Choroid plexus epithelial cell (primary cell): ENCODE measurements at regions not wholly inside any gene's neighbourhood (a gene's known extent, or its start where the extent isn't known, plus 50 kb on each side); places are given as distances from the start of the nearest gene placed in this dataset.
"Not testable (repeated sequence)": the region's sequence is repeated elsewhere in the genome, so short reads cannot be mapped to it uniquely, and the experiment has no call there.

Source experiments
- DNase-seq: peaks from one replicate; pipeline ENCODE4 v3.0.0-alpha.2; 2010; ENCODE audit warnings: low read depth
- H3K4me3 ChIP-seq: 2 replicates; pipeline ENCODE4 v1.5.1; 2011; ENCODE audit warnings: low read depth, mild to moderate bottlenecking, control low read depth, low read length, moderate library complexity
- TF ChIP-seq, protein P1 (sequence below): conservative IDR thresholded peaks from 2 replicates; pipeline ENCODE4 v1.5.1; 2011; ENCODE audit warnings: low read depth, mild to moderate bottlenecking, control low read depth, inconsistent platforms, low read length, moderate library complexity

GRCh38 chr20:5696011-5696559 lies 54.1 kb upstream of the SHLD1 start:
- no peak overlapping the region for H3K4me3 ChIP-seq
- peak; percentile 83 for DNase-seq
- TF ChIP-seq, protein P1, sequence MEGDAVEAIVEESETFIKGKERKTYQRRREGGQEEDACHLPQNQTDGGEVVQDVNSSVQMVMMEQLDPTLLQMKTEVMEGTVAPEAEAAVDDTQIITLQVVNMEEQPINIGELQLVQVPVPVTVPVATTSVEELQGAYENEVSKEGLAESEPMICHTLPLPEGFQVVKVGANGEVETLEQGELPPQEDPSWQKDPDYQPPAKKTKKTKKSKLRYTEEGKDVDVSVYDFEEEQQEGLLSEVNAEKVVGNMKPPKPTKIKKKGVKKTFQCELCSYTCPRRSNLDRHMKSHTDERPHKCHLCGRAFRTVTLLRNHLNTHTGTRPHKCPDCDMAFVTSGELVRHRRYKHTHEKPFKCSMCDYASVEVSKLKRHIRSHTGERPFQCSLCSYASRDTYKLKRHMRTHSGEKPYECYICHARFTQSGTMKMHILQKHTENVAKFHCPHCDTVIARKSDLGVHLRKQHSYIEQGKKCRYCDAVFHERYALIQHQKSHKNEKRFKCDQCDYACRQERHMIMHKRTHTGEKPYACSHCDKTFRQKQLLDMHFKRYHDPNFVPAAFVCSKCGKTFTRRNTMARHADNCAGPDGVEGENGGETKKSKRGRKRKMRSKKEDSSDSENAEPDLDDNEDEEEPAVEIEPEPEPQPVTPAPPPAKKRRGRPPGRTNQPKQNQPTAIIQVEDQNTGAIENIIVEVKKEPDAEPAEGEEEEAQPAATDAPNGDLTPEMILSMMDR = no peak

- H3K4me3 ChIP-seq = no peak overlapping the region
- TF ChIP-seq, protein P1 = no peak
- DNase-seq = no peak
These were observed 58.1 kb upstream of the SHLD1 start for GRCh38 chr20:5691918-5692618.

- DNase-seq = no peak
- no peak overlapping the region for H3K4me3 ChIP-seq
- TF ChIP-seq, protein P1 = no peak
These were observed 60.7 kb upstream of the SHLD1 start for GRCh38 chr20:5689463-5689862.

DNA sequence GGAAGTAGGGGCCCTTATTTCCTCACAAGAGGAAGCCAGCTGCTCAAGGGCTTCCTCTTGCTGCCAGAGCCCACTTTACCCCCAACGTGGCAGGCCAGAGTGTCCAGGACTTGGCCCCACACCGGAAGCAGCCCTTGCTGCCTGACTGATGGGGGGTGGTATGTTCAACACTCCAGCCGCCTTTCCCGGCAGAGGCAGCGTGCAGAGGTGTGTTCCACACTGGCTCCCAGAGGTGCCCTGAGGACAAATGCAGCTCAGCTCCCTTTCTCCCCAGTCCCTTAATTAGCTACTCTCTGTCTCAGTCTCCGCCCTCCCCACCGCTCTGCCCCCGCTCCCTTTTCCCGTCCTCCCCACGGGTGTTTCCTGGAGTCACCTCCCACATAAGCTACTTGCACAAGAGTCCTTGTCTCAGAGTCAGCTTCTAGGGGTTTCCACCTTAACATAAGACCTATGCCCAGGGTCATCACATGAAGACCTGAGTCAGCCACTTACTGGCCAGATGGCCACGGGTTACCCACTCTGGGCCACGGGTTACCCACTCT lies 61.7 kb upstream of the SHLD1 start:
- no peak overlapping the region for H3K4me3 ChIP-seq
- TF ChIP-seq, protein P1 = no peak
- peak; percentile 13 for DNase-seq

DNA sequence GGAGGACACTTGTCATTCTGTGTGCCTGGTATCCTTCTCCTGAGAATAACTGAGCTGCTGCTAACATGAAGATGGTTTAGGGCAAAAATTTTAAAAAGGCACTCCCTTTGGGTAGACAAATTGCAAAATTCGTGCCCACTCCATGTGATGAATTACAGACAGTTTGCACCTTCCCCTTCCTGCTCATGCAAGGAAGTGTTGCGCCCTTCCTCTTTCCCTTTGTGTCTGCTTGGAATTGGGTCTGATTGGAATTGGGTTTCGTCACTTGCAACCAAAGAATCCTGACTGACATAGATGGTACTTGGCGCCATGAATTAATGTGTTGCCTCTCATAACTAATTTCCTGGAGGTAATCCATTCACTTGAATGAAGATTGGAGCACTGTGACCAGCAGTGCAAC lies 62.3 kb upstream of the SHLD1 start:
- TF ChIP-seq, protein P1 = no peak
- no peak for DNase-seq
- H3K4me3 ChIP-seq = no peak overlapping the region

DNA sequence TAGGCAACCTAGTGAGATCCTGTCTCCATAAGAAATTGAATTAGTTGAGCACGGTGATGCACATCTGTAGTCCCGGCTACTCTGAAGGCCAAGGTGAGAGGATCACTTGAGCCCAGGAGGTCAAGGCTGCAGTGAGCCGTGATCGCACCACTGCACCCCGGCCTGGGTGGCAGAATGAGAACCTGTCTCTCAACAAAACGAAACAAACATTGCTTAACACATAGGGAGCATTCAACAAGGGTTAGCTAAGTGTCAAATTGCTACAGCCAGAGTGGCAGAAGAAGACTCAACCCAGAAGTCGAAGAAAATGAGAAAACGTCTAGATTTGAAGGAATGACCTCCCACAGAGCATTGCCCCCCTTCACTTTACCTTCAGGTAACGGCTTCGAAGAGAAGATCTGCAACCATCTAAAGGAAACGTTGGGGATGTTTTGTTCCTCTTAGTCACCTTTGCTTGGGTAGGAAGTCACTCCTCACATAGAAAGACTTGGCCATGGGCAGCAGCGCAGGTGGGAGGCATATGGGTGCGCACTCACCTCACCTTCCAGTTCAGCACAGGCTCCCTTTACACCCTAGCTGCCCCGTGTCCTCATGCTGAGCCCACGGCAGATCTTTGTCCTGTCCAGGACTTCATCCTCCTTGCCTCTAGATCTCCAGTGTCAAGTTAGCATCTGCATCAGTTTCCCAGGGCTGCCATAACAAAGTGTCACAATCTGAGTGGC lies 63.7 kb upstream of the SHLD1 start:
- TF ChIP-seq, protein P1 = no peak

GRCh38 chr20:5682556-5682955 lies 67.6 kb upstream of the SHLD1 start:
- H3K4me3 ChIP-seq, DNase-seq: not testable (repeated sequence)

More for the DNA sequence above, 63.7 kb upstream of the SHLD1 start:
- H3K4me3 ChIP-seq = no peak overlapping the region
- DNase-seq = no peak
